ENCODE measurements at regions not wholly inside any gene's neighbourhood (a gene's known extent, or its start where the extent isn't known, plus 50 kb on each side); places are given as distances from the start of the nearest gene placed in this dataset.

GRCh38 chr10:2980791-2981360 lies 86.5 kb upstream of the PFKP start:
- no peak for DNase-seq

- peak; percentile 9 for DNase-seq
These were observed 87.2 kb upstream of the PFKP start for GRCh38 chr10:2980116-2980515.

- DNase-seq: peak; percentile 36
These were observed 88.0 kb upstream of the PFKP start for GRCh38 chr10:2979306-2979705.

GRCh38 chr10:2978574-2979273 lies 88.6 kb upstream of the PFKP start:
- no peak for DNase-seq

- DNase-seq: peak; percentile 22
These were observed 89.2 kb upstream of the PFKP start for GRCh38 chr10:2978111-2978510.

GRCh38 chr10:2974503-2975207 lies 92.7 kb upstream of the PFKP start:
- DNase-seq: no peak

GRCh38 chr10:2974083-2974482 lies 93.3 kb upstream of the PFKP start:
- DNase-seq: no peak

GRCh38 chr10:2972810-2973209 lies 94.5 kb upstream of the PFKP start:
- no peak for DNase-seq

GRCh38 chr10:2972216-2972615 lies 95.1 kb upstream of the PFKP start:
- no peak for DNase-seq

- DNase-seq: no peak
These were observed 97.0 kb upstream of the PFKP start for GRCh38 chr10:2970190-2970823.

- DNase-seq: no peak
These were observed 98.8 kb upstream of the PFKP start for GRCh38 chr10:2968401-2969058.

GRCh38 chr10:2966134-2966533 lies 101.2 kb upstream of the PFKP start:
- DNase-seq: no peak

- DNase-seq: no peak
These were observed 102.6 kb upstream of the PFKP start for GRCh38 chr10:2964632-2965296.

- DNase-seq: no peak
These were observed 103.3 kb upstream of the PFKP start for GRCh38 chr10:2963889-2964631.

GRCh38 chr10:2962194-2962593 lies 105.2 kb upstream of the PFKP start:
- no peak for DNase-seq

- no peak for DNase-seq
These were observed 108.7 kb upstream of the PFKP start for GRCh38 chr10:2958659-2959058.

GRCh38 chr10:2957785-2958184 lies 109.6 kb upstream of the PFKP start:
- DNase-seq: no peak

- no peak for DNase-seq
These were observed 112.3 kb upstream of the PFKP start for GRCh38 chr10:2955064-2955463.

GRCh38 chr10:2953495-2953894 lies 113.9 kb upstream of the PFKP start:
- no peak for DNase-seq

- DNase-seq: no peak
These were observed 116.0 kb upstream of the PFKP start for GRCh38 chr10:2951235-2951835.

- DNase-seq: no peak
These were observed 116.8 kb upstream of the PFKP start for GRCh38 chr10:2950546-2950945.

- DNase-seq: peak; percentile 7
These were observed 117.4 kb upstream of the PFKP start for GRCh38 chr10:2949948-2950354.
